ENCODE measurements at regions not wholly inside any gene's neighbourhood (a gene's known extent, or its start where the extent isn't known, plus 50 kb on each side); places are given as distances from the start of the nearest gene placed in this dataset.
"Not testable (repeated sequence)": the region's sequence is repeated elsewhere in the genome, so short reads cannot be mapped to it uniquely, and the experiment has no call there.

- DNase-seq (ENCODE audit: low read depth in 3 of 3): no peak
These were observed 85.3 kb upstream of the PPP2R2D start for GRCh38 chr10:131815266-131816156.

- DNase-seq (ENCODE audit: low read depth in 3 of 3): no peak
These were observed 84.5 kb upstream of the PPP2R2D start for GRCh38 chr10:131816157-131816775.

- DNase-seq (ENCODE audit: low read depth in 3 of 3): no peak
These were observed 83.7 kb upstream of the PPP2R2D start for GRCh38 chr10:131816941-131817700.

- DNase-seq (ENCODE audit: low read depth in 3 of 3): no peak
These were observed 82.8 kb upstream of the PPP2R2D start for GRCh38 chr10:131817866-131818509.

GRCh38 chr10:131818510-131819234, 82.1 kb upstream of the PPP2R2D start:
- no peak for DNase-seq (ENCODE audit: low read depth in 3 of 3)

DNA sequence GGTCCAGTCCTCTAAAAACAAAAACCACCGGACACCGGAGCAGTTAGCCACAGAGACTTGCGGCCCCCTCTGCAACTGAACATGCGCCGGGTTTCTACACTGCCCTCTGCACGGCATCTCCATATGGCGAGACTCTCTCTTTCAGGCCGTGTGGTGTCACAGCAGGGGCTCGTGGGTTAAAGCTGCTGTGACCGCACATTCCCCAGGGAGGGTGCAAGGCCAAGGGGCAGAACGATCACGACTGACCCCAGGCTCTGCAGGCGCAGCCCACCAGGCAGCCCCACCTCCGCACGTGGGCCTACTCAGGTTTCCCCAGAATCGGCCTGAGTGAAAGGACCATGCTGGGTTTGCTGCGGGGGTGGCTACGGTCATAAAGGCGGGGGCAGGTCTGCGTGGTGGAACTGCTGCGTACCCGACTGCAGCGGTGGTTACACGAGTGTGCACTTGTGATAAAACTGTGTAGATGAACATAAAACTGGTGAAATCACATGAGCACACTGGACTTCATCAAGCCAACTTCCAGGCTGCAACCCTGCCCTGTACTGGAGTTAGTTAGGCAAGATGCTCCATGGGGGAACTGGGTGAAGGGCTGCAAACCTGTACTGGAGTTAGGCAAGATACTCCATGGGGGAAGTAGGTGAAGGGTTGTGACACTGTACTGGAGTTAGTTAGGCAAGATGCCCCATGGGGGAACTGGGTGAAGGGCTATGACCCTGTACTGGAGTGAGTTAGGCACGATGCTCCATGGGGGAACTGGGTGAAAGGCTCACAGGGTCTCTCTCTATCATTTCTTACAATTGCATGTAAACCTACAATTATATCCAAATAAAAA, 81.4 kb upstream of the PPP2R2D start:
- DNase-seq (ENCODE audit: low read depth in 3 of 3): no peak

DNA sequence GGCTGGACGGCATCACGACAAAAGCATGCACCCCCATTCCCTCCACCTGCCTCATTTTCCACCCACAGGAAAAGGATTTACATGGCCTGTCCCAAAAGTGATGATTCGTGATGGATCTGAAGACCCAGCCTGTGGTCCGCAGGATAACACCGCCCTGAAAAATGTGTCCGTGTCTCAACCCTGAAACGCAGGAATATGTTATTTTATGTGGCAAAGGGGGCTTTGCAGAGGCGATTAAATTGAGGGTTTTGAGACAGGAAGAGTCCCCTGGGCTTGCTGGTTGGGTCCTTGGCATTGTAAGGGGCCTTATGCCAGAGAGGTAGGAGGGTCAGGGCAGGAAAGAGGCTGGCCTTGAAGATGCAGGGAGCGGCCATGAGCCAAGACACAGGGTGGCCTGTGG, 80.2 kb upstream of the PPP2R2D start:
- DNase-seq (ENCODE audit: low read depth in 3 of 3): no peak

DNA sequence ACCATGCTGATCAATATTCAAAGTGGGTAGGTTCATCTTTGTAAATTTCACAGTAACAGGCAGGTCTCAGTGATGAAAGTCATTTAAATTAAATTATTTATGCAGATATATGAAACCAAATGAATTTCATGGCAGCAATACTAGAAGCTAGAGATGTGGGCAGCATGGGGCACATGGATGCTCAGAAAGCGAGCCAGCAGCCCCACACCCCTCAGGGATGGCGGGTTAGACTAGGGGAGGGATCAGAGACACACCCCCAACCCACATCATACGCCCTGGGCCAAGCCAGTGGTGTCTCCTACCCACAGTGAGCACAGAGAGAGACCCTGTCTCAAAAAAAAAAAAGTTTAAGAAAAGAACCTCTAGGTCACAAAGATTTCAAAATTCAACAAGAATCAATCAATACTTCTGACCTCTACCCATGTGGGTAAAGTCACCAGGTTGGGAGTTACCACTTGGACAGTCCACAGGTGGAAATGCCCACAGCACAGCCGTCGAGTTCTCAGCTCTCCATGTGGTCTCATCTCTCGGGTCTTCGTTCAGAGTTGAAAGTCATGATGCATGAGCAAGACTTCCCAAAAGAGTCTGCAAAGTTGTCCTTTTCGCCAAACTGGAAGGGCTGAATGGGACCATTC, 79.3 kb upstream of the PPP2R2D start:
- DNase-seq (ENCODE audit: low read depth in 3 of 3): no peak

DNA sequence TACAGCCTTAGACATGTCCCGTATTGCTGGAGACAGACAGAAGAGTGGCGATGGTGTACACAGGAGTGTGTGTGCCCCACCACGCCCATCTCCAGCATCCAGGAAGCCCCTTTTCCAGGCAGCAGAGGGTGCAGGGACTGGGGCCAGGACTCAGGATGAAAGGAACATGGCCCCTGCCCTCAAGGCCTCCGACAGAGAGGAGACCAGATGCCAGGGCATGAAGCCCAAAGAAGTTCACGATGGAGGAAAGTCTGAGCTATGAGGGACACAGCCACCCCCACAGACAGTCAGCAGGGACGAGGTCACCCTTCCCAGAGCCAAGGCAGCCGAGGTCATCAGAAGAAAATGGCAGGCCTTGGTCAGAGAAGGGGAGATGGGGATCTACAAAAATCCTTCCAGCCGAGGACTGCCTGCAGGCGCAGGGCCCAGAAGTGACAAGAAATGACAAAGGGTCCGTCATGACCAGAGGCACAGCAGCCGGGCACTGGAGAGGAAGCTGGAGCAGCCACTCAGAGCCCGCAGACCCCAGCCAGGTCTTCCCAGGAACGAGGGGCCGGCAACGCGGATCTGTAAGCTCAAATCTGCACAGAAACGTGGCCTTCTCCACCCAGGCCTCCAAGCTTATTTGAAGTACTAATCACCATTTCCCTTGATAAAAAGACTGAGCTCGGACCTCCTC, 78.7 kb upstream of the PPP2R2D start:
- DNase-seq (ENCODE audit: low read depth in 3 of 3): no peak

GRCh38 chr10:131822692-131823245, 78.0 kb upstream of the PPP2R2D start:
- DNase-seq (ENCODE audit: low read depth in 3 of 3): no peak

DNA sequence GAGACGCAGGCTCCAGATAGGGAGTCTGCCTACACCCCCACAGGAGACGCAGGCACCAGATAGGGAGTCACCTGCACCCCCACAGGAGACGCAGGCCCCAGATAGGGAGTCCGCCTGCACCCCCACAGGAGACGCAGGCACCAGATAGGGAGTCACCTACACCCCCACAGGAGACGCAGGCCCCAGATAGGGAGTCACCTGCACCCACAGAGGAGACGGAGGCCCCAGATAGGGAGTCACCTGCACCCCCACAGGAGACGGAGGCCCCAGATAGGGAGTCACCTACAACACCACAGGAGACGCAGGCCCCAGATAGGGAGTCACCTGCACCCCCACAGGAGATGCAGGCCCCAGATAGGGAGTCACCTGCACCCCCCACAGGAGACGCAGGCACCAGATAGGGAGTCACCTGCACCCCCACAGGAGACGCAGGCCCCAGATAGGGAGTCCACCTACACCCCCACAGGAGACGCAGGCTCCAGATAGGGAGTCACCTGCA, 77.2 kb upstream of the PPP2R2D start:
- DNase-seq (ENCODE audit: low read depth in 3 of 3): not testable (repeated sequence)

- DNase-seq (ENCODE audit: low read depth in 3 of 3): no peak
These were observed 76.2 kb upstream of the PPP2R2D start for GRCh38 chr10:131824371-131825149.

DNA sequence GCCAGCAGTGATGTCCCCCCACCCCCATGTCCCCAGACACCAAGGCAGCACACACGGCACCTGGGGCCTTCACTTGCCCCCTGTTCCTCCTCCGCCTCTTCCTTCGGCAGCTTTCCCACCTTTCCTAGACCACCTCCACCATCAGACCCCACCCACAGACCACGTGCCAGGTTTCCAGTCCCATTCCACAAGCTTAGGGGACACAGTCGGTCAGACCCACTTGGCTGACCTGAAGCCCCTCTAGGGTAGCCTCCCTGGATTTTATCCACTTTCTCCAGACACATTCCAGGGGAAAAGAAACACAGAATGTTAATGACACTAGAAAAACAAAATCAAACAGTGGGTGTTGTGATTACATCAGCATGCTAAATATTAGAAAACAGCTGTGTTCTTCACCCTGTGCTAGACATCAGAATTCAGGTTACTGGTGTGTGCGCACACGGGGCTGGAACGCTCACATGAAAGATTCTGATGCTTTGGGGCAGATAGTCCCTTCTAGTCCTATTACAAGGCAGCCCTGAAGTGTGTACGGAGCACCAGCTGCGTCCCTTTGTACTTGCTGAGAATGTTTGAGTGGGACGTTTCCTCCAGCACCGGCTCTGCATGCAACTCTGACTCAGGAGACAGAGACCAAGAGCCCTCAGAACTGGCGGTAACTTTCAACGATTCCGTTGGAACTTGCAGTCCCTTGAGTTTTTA, 75.5 kb upstream of the PPP2R2D start:
- DNase-seq (ENCODE audit: low read depth in 3 of 3): no peak

DNA sequence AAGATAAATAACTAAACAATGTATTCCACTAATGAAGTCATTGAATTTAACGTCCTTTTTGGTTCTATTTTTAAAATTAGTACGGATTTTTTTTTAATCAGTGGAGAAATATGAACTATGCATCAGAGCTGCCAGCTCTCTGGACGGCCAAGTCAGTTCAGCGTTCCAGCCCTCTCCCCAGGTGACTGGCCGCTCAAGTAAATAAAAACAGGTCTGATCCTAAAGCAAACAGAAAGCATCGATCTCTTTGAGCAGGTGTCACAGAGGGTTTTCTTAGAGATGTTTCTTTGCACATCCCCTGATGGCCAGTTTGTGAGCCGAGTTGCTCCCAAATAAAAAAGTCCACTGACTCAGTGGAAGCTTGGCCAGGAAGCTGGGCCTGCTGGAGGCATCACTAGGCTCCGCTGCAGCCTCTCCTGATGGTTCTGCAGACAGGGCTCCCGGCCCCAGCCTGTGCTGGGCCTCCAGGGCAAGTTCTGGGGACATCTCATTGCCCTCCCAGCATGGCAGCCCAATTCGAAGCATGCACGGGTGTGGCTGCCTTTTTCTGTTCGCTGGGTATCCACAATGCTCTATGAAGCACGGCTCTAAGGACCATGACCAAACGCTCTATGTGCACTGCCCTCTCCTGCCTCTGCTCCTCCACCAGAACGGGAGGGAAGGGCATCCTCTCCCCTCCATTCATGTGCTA, 74.7 kb upstream of the PPP2R2D start:
- no peak for DNase-seq (ENCODE audit: low read depth in 3 of 3)

- no peak for DNase-seq (ENCODE audit: low read depth in 3 of 3)
These were observed 71.5 kb upstream of the PPP2R2D start for GRCh38 chr10:131829156-131829930.

All from stimulated activated CD4-positive, alpha-beta T cell treated with anti-CD3 and anti-CD28 coated beads, TNF-alpha, amount 100 ng/mL, for 4 hours (primary cell).